Stimulated activated CD4-positive, alpha-beta T cell treated with anti-CD3 and anti-CD28 coated beads, Interleukin-4, amount 100 ng/mL, for 24 hours (primary cell): ENCODE measurements at regions not wholly inside any gene's neighbourhood (a gene's known extent, or its start where the extent isn't known, plus 50 kb on each side); places are given as distances from the start of the nearest gene placed in this dataset.
"Not testable (repeated sequence)": the region's sequence is repeated elsewhere in the genome, so short reads cannot be mapped to it uniquely, and the experiment has no call there.

Source experiments
- DNase-seq: peaks from one replicate; pipeline ENCODE4 v3.0.0-alpha.2; 2020

GRCh38 chr3:82587174-82587573 lies 825.7 kb upstream of the GBE1 start:
- DNase-seq = no peak

GRCh38 chr3:82586414-82586813 lies 825.0 kb upstream of the GBE1 start:
- no peak for DNase-seq

GRCh38 chr3:82586002-82586401 lies 824.6 kb upstream of the GBE1 start:
- not testable (repeated sequence) for DNase-seq

GRCh38 chr3:82585591-82585990 lies 824.1 kb upstream of the GBE1 start:
- not testable (repeated sequence) for DNase-seq

- not testable (repeated sequence) for DNase-seq
These were observed 823.4 kb upstream of the GBE1 start for GRCh38 chr3:82584861-82585260.

GRCh38 chr3:82584415-82584814 lies 823.0 kb upstream of the GBE1 start:
- DNase-seq = not testable (repeated sequence)

GRCh38 chr3:82581350-82581749 lies 819.9 kb upstream of the GBE1 start:
- DNase-seq = no peak

- DNase-seq = no peak
These were observed 811.3 kb upstream of the GBE1 start for GRCh38 chr3:82572721-82573120.

GRCh38 chr3:82568776-82569338 lies 807.4 kb upstream of the GBE1 start:
- DNase-seq = no peak

GRCh38 chr3:82567029-82567600 lies 805.7 kb upstream of the GBE1 start:
- DNase-seq = no peak

GRCh38 chr3:82562896-82563295 lies 801.5 kb upstream of the GBE1 start:
- DNase-seq = no peak

GRCh38 chr3:82561784-82562183 lies 800.3 kb upstream of the GBE1 start:
- DNase-seq = no peak

- no peak for DNase-seq
These were observed 796.6 kb upstream of the GBE1 start for GRCh38 chr3:82558081-82558480.

- DNase-seq = no peak
These were observed 794.7 kb upstream of the GBE1 start for GRCh38 chr3:82556113-82556512.

GRCh38 chr3:82542556-82542955 lies 781.1 kb upstream of the GBE1 start:
- DNase-seq = not testable (repeated sequence)

GRCh38 chr3:82521657-82522056 lies 760.2 kb upstream of the GBE1 start:
- no peak for DNase-seq

GRCh38 chr3:82520846-82521245 lies 759.4 kb upstream of the GBE1 start:
- no peak for DNase-seq

GRCh38 chr3:82509951-82510603 lies 748.6 kb upstream of the GBE1 start:
- no peak for DNase-seq

GRCh38 chr3:82509106-82509842 lies 747.8 kb upstream of the GBE1 start:
- DNase-seq = no peak

GRCh38 chr3:82506204-82506603 lies 744.8 kb upstream of the GBE1 start:
- no peak for DNase-seq

- no peak for DNase-seq
These were observed 743.8 kb upstream of the GBE1 start for GRCh38 chr3:82505079-82505756.

GRCh38 chr3:82498186-82498585 lies 736.7 kb upstream of the GBE1 start:
- DNase-seq = no peak

GRCh38 chr3:82496890-82497560 lies 735.6 kb upstream of the GBE1 start:
- DNase-seq = no peak
